ENCODE measurements at regions not wholly inside any gene's neighbourhood (a gene's known extent, or its start where the extent isn't known, plus 50 kb on each side); places are given as distances from the start of the nearest gene placed in this dataset.
"Not testable (repeated sequence)": the region's sequence is repeated elsewhere in the genome, so short reads cannot be mapped to it uniquely, and the experiment has no call there.

GRCh38 chr10:59975918-59976317, 69.6 kb upstream of the CCDC6 start:
- not testable (repeated sequence) for TF ChIP-seq EZH2 (IDR thresholded peaks at IDR 0.05; ENCODE audit: borderline replicate concordance, control insufficient read depth, low read depth, low read length); NRF1 (conservative IDR thresholded peaks at IDR 0.05; ENCODE audit: low read depth, low read length); CTCF (IDR thresholded peaks at IDR 0.05 in 2 of 3, conservative IDR thresholded peaks at IDR 0.05 in 1 of 3; ENCODE audit: control insufficient read depth in 2 of 3, extremely low read depth in 1 of 3, insufficient read depth in 1 of 3, low read depth in 3 of 3, low read length in 3 of 3); CREB1 (IDR thresholded peaks at IDR 0.05; ENCODE audit: low read depth); FOS (IDR thresholded peaks at IDR 0.05; ENCODE audit: borderline replicate concordance, extremely low read depth, insufficient read length); RFX5 (IDR thresholded peaks at IDR 0.05; ENCODE audit: low read depth, low read length); BACH1 (IDR thresholded peaks at IDR 0.05; ENCODE audit: borderline replicate concordance); ZBED1 (IDR thresholded peaks at IDR 0.05; ENCODE audit: borderline replicate concordance); POLR2A (IDR thresholded peaks at IDR 0.05; ENCODE audit: low read depth, low read length); RAD21 (IDR thresholded peaks at IDR 0.05; ENCODE audit: insufficient read depth, low read depth, low read length); GABPA (IDR thresholded peaks at IDR 0.05; ENCODE audit: low read depth); YY1 (IDR thresholded peaks at IDR 0.05; ENCODE audit: low read depth, low read length); NFYB (IDR thresholded peaks at IDR 0.05; ENCODE audit: insufficient read depth, low read depth, low read length)

Data from GM12878 (cell line).